ENCODE measurements at regions not wholly inside any gene's neighbourhood (a gene's known extent, or its start where the extent isn't known, plus 50 kb on each side); places are given as distances from the start of the nearest gene placed in this dataset.

DNA sequence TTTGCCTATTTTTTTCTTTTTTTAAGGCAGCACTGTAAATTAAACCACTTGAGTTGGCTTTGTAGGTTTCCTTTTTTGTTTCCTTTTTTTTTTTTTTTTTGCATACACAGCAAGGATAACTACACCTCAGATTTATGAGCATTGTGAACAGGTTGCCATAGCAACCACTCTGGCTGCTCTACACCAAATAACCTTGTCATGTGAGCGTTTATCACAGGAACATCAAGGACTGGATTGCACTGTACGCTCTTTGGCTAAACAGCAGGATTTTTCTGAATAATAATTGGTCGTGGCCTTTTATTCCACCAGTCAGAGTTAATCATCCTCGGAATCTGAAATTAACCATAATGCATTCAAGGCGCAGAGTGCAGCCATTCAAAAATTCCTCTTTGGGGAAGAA is 199.1 kb upstream of the SLC14A2 start (continued):
- TF ChIP-seq ZBTB3 (CRISPR knock-in tag; IDR thresholded peaks at IDR 0.05; ENCODE audit: borderline replicate concordance, low read depth) (no peak), U2AF2 (IDR thresholded peaks at IDR 0.05; ENCODE audit: low read depth, low read length) (no peak), NR2F6 (IDR thresholded peaks at IDR 0.05) (no peak), NR2F6 (CRISPR knock-in tag; IDR thresholded peaks at IDR 0.05) (no peak), ISX (CRISPR knock-in tag; conservative IDR thresholded peaks at IDR 0.05) (no peak), HNRNPK (IDR thresholded peaks at IDR 0.05; ENCODE audit: low read depth, low read length, poor library complexity, severe bottlenecking) (no peak), ZNF543 (CRISPR knock-in tag; IDR thresholded peaks at IDR 0.05) (no peak), SKI (IDR thresholded peaks at IDR 0.05; ENCODE audit: partially characterized antibody) (no peak), ZNF460 (CRISPR knock-in tag; IDR thresholded peaks at IDR 0.05; ENCODE audit: borderline replicate concordance) (no peak), HMGXB4 (CRISPR knock-in tag; IDR thresholded peaks at IDR 0.05; ENCODE audit: borderline replicate concordance in 1 of 2, low read depth in 1 of 2) (no peak)

DNA sequence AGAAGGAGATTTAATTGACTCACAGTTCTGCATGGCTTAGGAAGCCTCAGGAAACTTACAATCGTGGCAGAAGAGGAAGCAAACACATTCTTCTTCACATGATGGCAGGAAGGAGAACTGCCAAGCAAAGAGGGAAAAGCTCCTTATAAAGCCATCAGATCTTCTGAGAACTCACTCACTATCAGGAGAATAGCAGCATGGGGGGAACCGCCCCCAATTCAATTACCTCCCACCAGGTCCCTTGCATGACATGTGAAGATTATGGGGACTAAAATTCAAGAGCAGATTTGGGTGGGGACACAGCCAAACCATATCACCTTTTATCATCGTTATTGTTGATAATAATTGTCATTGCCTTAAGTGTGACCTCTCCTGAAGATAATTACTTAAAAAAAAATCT is 197.9 kb upstream of the SLC14A2 start:
- no peaks in the 10 kb centered on the region for H3K36me3 ChIP-seq (replicated peaks in 1 of 2; ENCODE audit: control insufficient read depth in 1 of 2, insufficient read depth in 2 of 2, low read length in 2 of 2)
- H3K27me3 ChIP-seq (ENCODE audit: control insufficient read depth in 1 of 2, insufficient read depth in 2 of 2, low read length in 2 of 2), result no peaks in the 10 kb centered on the region
- H3K27ac ChIP-seq (ENCODE audit: extremely low read length, insufficient read depth, low read length), result no peak overlapping the region
- no peaks in the 10 kb centered on the region for H3K4me1 ChIP-seq (ENCODE audit: insufficient read depth, low read length)
- H2AFZ ChIP-seq (ENCODE audit: low read length), result no peak overlapping the region
- no peak overlapping the region for H3K4me3 ChIP-seq (replicated peaks in 1 of 3; ENCODE audit: insufficient read depth in 1 of 3, low read depth in 2 of 3, low read length in 3 of 3)
- CTCF ChIA-PET (ENCODE audit: low intra/inter-chr PET ratio, low total read pairs), result no interaction called here
- BruUV-seq (replicated peaks), result no TSS peak
- WGBS (ENCODE audit: low lambda C conversion rate), result 0% methylated on average over 3 of the region's 3 CpGs
- H3K4me2 ChIP-seq (ENCODE audit: low read depth, low read length), result no peak overlapping the region
- in situ Hi-C loops (cut with HindIII; ENCODE audit: extremely low pct_ligation_motif_present, low pct_unique_long_range_greater_than_20kb), result no loop called here
- POLR2A ChIA-PET, result no interaction called here
- ATAC-seq, result no peak
- no peaks in the 10 kb centered on the region for H3K79me2 ChIP-seq (ENCODE audit: insufficient read depth, low read length)
- no peaks in the 10 kb centered on the region for H3K9me3 ChIP-seq (ENCODE audit: low read length)
- DNase-seq (ENCODE audit: low spot score), result no peak
- H3K9ac ChIP-seq (ENCODE audit: insufficient read depth, low read depth, low read length), result no peak overlapping the region
- FAIRE-seq, result no peak
- intact Hi-C loops (cut with micrococcal nuclease; ENCODE audit: unreplicated experiment), result no loop called here
- no peaks in the 10 kb centered on the region for H4K20me1 ChIP-seq (ENCODE audit: insufficient read depth, low read length)
- TF ChIP-seq ZNF136 (CRISPR knock-in tag; IDR thresholded peaks at IDR 0.05; ENCODE audit: low read depth), result no peak
- no peak for TF ChIP-seq TAF1 (CRISPR knock-in tag; IDR thresholded peaks at IDR 0.05)
- no peak for TF ChIP-seq HNRNPK (IDR thresholded peaks at IDR 0.05; ENCODE audit: low read depth, low read length, poor library complexity, severe bottlenecking)
- no peak for TF ChIP-seq ZNF530 (CRISPR knock-in tag; IDR thresholded peaks at IDR 0.05; ENCODE audit: low read depth)
- TF ChIP-seq ZNF546 (CRISPR knock-in tag; conservative IDR thresholded peaks at IDR 0.05), result no peak
- no peak for TF ChIP-seq SAFB2 (CRISPR knock-in tag; IDR thresholded peaks at IDR 0.05; ENCODE audit: borderline replicate concordance, low read depth)
- no peak for TF ChIP-seq SRSF9 (IDR thresholded peaks at IDR 0.05; ENCODE audit: borderline replicate concordance, insufficient read depth, low read depth, low read length, poor library complexity, severe bottlenecking)
- no peak for TF ChIP-seq ZFP41 (CRISPR knock-in tag; IDR thresholded peaks at IDR 0.05; ENCODE audit: borderline replicate concordance)
- no peak for TF ChIP-seq ATAD3A (CRISPR knock-in tag; IDR thresholded peaks at IDR 0.05)
- no peak for TF ChIP-seq ZBTB38 (CRISPR knock-in tag; IDR thresholded peaks at IDR 0.05)
- no peak for TF ChIP-seq ZNF280B (CRISPR knock-in tag; IDR thresholded peaks at IDR 0.05; ENCODE audit: borderline replicate concordance)
